ENCODE measurements at regions not wholly inside any gene's neighbourhood (a gene's known extent, or its start where the extent isn't known, plus 50 kb on each side); places are given as distances from the start of the nearest gene placed in this dataset.

DNA sequence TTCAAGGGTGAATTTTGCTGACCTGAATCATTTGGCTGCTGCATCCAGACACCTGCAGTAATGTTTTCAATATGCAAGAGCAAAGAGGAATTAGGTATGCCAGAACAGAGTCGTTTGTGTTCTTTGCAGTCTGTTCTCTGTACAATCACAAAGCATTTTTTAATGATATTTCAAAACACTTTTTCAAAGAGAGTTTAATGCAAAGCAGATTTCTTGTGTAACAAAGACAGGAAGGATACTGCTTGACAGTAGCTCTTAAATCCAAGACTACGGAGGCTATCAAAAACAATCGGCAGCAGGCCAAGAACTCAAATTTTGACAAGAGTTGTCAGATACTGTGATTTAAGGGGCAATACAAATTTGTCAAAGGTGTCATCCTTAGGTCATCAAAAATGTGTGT is 341.9 kb downstream of the GADD45G start (continued):
- TF ChIP-seq, protein P1, sequence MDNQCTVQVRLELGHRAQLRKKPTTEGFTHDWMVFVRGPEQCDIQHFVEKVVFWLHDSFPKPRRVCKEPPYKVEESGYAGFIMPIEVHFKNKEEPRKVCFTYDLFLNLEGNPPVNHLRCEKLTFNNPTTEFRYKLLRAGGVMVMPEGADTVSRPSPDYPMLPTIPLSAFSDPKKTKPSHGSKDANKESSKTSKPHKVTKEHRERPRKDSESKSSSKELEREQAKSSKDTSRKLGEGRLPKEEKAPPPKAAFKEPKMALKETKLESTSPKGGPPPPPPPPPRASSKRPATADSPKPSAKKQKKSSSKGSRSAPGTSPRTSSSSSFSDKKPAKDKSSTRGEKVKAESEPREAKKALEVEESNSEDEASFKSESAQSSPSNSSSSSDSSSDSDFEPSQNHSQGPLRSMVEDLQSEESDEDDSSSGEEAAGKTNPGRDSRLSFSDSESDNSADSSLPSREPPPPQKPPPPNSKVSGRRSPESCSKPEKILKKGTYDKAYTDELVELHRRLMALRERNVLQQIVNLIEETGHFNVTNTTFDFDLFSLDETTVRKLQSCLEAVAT (IDR thresholded peaks at IDR 0.05): no peak

DNA sequence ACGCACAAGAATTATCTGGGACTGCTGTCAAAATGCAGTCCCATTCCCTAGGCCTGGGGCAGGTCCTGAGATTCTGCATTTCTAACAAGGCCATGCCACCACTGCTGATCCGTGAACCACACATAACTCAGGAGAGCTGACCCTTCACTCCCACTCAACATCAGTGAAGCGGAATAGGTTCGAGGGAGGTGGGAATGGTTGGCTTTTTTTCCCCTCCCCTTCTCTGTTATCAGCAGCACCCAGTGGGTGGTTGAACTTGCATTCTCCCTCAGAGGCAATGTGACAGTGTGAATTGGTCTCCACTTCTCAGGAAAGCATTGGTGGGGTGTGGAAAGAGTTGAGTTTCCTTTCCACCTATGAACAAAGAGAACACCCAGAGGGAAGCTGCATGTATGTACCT is 344.3 kb downstream of the GADD45G start:
- RAD21 ChIA-PET (ENCODE audit: unreplicated experiment): no interaction called here
- ATAC-seq (no peak), FAIRE-seq (no peak), DNase-seq (ENCODE audit: low read depth, low spot score) (no peak)
- Histone ChIP-seq H3K4me2 (ENCODE audit: control insufficient read depth, insufficient read depth) (no peak overlapping the region), H3K79me2 (ENCODE audit: control insufficient read depth, insufficient read depth, low read length) (no peaks in the 10 kb centered on the region), H4K20me1 (ENCODE audit: control insufficient read depth, insufficient read depth) (no peaks in the 10 kb centered on the region), H3K36me3 (ENCODE audit: control insufficient read depth in 2 of 2, insufficient read depth in 2 of 2, low read length in 1 of 2) (no peaks in the 10 kb centered on the region), H3K27ac (ENCODE audit: control insufficient read depth, insufficient read depth) (no peak overlapping the region), H3K27me3 (replicated peaks in 1 of 2; ENCODE audit: control insufficient read depth in 2 of 2, insufficient read depth in 2 of 2, low read length in 1 of 2) (no peaks in the 10 kb centered on the region), H3K4me3 (no peak overlapping the region), H3K9ac (ENCODE audit: control insufficient read depth, insufficient read depth, low read length) (no peak overlapping the region), H2AFZ (ENCODE audit: control insufficient read depth, low read depth, low read length) (no peak overlapping the region), H3K9me3 (replicated peaks; ENCODE audit: control insufficient read depth, insufficient read depth, low read length) (no peaks in the 10 kb centered on the region), H3K4me1 (ENCODE audit: control insufficient read depth, insufficient read depth, low read length) (no peaks in the 10 kb centered on the region)
- no TSS peak for BruUV-seq (replicated peaks)
- in situ Hi-C loops (cut with MboI) (no loop called here), intact Hi-C loops (cut with micrococcal nuclease; ENCODE audit: unreplicated experiment) (no loop called here)
- CTCF ChIA-PET: no interaction called here
- POLR2A ChIA-PET: no interaction called here
- SMC1A ChIA-PET (ENCODE audit: uncharacterized antibody, unreplicated experiment): no interaction called here
- WGBS (ENCODE audit: insufficient coverage, insufficient replicate concordance, low lambda C conversion rate, missing lambda C conversion rate): 53% methylated on average over 4 of the region's 4 CpGs
- TF ChIP-seq, protein P2, sequence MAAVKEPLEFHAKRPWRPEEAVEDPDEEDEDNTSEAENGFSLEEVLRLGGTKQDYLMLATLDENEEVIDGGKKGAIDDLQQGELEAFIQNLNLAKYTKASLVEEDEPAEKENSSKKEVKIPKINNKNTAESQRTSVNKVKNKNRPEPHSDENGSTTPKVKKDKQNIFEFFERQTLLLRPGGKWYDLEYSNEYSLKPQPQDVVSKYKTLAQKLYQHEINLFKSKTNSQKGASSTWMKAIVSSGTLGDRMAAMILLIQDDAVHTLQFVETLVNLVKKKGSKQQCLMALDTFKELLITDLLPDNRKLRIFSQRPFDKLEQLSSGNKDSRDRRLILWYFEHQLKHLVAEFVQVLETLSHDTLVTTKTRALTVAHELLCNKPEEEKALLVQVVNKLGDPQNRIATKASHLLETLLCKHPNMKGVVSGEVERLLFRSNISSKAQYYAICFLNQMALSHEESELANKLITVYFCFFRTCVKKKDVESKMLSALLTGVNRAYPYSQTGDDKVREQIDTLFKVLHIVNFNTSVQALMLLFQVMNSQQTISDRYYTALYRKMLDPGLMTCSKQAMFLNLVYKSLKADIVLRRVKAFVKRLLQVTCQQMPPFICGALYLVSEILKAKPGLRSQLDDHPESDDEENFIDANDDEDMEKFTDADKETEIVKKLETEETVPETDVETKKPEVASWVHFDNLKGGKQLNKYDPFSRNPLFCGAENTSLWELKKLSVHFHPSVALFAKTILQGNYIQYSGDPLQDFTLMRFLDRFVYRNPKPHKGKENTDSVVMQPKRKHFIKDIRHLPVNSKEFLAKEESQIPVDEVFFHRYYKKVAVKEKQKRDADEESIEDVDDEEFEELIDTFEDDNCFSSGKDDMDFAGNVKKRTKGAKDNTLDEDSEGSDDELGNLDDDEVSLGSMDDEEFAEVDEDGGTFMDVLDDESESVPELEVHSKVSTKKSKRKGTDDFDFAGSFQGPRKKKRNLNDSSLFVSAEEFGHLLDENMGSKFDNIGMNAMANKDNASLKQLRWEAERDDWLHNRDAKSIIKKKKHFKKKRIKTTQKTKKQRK (IDR thresholded peaks at IDR 0.05; ENCODE audit: low read depth, low read length): no peak
- TF ChIP-seq SMC3 (IDR thresholded peaks at IDR 0.05; ENCODE audit: borderline replicate concordance, low read length): no peak
- TF ChIP-seq, protein P3, sequence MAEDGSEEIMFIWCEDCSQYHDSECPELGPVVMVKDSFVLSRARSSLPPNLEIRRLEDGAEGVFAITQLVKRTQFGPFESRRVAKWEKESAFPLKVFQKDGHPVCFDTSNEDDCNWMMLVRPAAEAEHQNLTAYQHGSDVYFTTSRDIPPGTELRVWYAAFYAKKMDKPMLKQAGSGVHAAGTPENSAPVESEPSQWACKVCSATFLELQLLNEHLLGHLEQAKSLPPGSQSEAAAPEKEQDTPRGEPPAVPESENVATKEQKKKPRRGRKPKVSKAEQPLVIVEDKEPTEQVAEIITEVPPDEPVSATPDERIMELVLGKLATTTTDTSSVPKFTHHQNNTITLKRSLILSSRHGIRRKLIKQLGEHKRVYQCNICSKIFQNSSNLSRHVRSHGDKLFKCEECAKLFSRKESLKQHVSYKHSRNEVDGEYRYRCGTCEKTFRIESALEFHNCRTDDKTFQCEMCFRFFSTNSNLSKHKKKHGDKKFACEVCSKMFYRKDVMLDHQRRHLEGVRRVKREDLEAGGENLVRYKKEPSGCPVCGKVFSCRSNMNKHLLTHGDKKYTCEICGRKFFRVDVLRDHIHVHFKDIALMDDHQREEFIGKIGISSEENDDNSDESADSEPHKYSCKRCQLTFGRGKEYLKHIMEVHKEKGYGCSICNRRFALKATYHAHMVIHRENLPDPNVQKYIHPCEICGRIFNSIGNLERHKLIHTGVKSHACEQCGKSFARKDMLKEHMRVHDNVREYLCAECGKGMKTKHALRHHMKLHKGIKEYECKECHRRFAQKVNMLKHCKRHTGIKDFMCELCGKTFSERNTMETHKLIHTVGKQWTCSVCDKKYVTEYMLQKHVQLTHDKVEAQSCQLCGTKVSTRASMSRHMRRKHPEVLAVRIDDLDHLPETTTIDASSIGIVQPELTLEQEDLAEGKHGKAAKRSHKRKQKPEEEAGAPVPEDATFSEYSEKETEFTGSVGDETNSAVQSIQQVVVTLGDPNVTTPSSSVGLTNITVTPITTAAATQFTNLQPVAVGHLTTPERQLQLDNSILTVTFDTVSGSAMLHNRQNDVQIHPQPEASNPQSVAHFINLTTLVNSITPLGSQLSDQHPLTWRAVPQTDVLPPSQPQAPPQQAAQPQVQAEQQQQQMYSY (CRISPR knock-in tag; IDR thresholded peaks at IDR 0.05): no peak
- TF ChIP-seq NR2C2 (IDR thresholded peaks at IDR 0.05; ENCODE audit: borderline replicate concordance, control insufficient read depth, insufficient read length, low read depth): no peak
- TF ChIP-seq NFIC (IDR thresholded peaks at IDR 0.05; ENCODE audit: low read depth, low read length): no peak
- TF ChIP-seq BHLHE40 (IDR thresholded peaks at IDR 0.05; ENCODE audit: borderline replicate concordance in 1 of 2, low read depth in 2 of 2, low read length in 1 of 2): no peak
- no peak for TF ChIP-seq LARP7 (IDR thresholded peaks at IDR 0.05)
- TF ChIP-seq, protein P1 (IDR thresholded peaks at IDR 0.05): no peak
- TF ChIP-seq CREM (IDR thresholded peaks at IDR 0.05; ENCODE audit: low read depth): no peak
- TF ChIP-seq MTA3 (IDR thresholded peaks at IDR 0.05; ENCODE audit: borderline replicate concordance, low read length): no peak
- no peak for TF ChIP-seq EGR1 (IDR thresholded peaks at IDR 0.05; ENCODE audit: borderline replicate concordance in 1 of 2, low read depth in 2 of 2, low read length in 2 of 2)
- TF ChIP-seq RAD51 (IDR thresholded peaks at IDR 0.05): no peak
- TF ChIP-seq, protein P4, sequence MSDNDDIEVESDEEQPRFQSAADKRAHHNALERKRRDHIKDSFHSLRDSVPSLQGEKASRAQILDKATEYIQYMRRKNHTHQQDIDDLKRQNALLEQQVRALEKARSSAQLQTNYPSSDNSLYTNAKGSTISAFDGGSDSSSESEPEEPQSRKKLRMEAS (IDR thresholded peaks at IDR 0.05; ENCODE audit: low read depth, low read length): no peak
